Psoas muscle (tissue), 7 donors: ENCODE measurements at regions not wholly inside any gene's neighbourhood (a gene's known extent, or its start where the extent isn't known, plus 50 kb on each side); places are given as distances from the start of the nearest gene placed in this dataset.

ENCODE experiments used
- ATAC-seq, 4 donors: fragments of 200-7000 bp; cut with Tn5 transposase; one replicate each; pipeline ENCODE4 v1.9.1; 2020; ENCODE audit warnings: moderate library complexity in 3 of 4, mild to moderate bottlenecking in 2 of 4
- DNase-seq, 2 donors: peaks; one replicate each; pipeline ENCODE4 v3.0.0-alpha.2; 2020
- H3K27ac ChIP-seq: fragments of 200-600 bp; one replicate; pipeline ENCODE4 v1.8.0; 2022
- H3K27me3 ChIP-seq, 3 donors: fragments of 200-600 bp in 1 of 3; one replicate each; pipeline versions ENCODE4 v1.6.1 to v1.8.0; 2013 to 2022; ENCODE audit warnings: low read length in 2 of 3, mild to moderate bottlenecking in 2 of 3, moderate library complexity in 1 of 3; ENCODE audit not compliant: insufficient read depth in 3 of 3
- H3K36me3 ChIP-seq, 2 donors: fragments of 200-600 bp in 1 of 2; one replicate each; pipeline versions ENCODE4 v1.6.1 to v1.8.0; 2013 to 2022; ENCODE audit warnings: low read depth in 1 of 2, mild to moderate bottlenecking in 1 of 2, moderate library complexity in 1 of 2; ENCODE audit not compliant: insufficient read depth in 1 of 2
- H3K4me1 ChIP-seq: fragments of 200-600 bp; one replicate; pipeline ENCODE4 v1.8.0; 2022
- H3K4me3 ChIP-seq: fragments of 200-600 bp; one replicate; pipeline ENCODE4 v1.8.0; 2022; ENCODE audit warnings: mild to moderate bottlenecking
- H3K9me3 ChIP-seq: fragments of 200-600 bp; one replicate; pipeline ENCODE4 v1.8.0; 2022
- WGBS, 3 donors: extraction: QIAGEN DNeasy Blood & Tissue Kit; methylation state at CpG; one replicate each; pipeline versions ENCODE4 v1.1.6 to v1.1.7; 2013; 5-methylcytosine and 5-hydroxymethylcytosine counted together
- intact Hi-C, 2 donors: fragments of 100-400 bp; cut with DNase I; formaldehyde crosslinking; loops; one replicate each; pipeline versions ENCODE4 v1.11.0 to v1.14.2; 2022
- TF ChIP-seq, protein P1 (sequence below): fragments of 200-600 bp; IDR thresholded peaks from one replicate; pipeline ENCODE4 v1.8.0; 2022; ENCODE audit warnings: antibody characterized with exemption
- donor health status: healthy with polysubstance abuse.
- donor health status: DM: no; HTN: no; CAD: no; lungs with moderate emphysema.
- donor health status: Bipolar disorder and iron deficiency.
- donor health status: healthy.
- donor health status: DM: yes; HTN: yes; CAD: no.
- donor health status: DM: no; HTN: no; CAD: no.
- donor health status: DM: yes; HTN: yes; CAD: no.

DNA sequence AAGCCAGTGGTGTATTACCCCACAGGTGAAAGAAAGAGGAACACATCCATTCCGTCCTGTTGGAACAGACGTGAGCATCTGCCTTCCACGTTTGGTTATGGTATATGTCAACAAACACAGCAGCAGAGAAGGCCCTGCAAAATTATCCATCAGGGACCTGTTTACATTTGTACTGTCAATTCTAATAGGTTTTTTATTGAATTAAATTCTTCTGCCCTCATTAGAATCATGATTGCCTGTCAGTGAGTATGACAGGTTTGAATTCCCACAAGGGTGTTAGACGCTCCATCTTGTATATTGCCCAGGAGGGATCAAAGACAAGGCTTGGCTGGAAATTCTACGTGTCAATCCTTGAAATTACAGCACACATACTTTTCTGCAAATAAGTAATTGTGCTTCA, 339.9 kb upstream of the NOCT start:
- DNase-seq (no peak), ATAC-seq (no peak)
- Histone ChIP-seq H3K4me1 (no peaks in the 10 kb centered on the region), H3K4me3 (no peak overlapping the region), H3K27ac (no peak overlapping the region), H3K27me3 (no peaks in the 10 kb centered on the region), H3K36me3 (no peaks in the 10 kb centered on the region), H3K9me3 (no peaks in the 10 kb centered on the region)
- TF ChIP-seq, protein P1, sequence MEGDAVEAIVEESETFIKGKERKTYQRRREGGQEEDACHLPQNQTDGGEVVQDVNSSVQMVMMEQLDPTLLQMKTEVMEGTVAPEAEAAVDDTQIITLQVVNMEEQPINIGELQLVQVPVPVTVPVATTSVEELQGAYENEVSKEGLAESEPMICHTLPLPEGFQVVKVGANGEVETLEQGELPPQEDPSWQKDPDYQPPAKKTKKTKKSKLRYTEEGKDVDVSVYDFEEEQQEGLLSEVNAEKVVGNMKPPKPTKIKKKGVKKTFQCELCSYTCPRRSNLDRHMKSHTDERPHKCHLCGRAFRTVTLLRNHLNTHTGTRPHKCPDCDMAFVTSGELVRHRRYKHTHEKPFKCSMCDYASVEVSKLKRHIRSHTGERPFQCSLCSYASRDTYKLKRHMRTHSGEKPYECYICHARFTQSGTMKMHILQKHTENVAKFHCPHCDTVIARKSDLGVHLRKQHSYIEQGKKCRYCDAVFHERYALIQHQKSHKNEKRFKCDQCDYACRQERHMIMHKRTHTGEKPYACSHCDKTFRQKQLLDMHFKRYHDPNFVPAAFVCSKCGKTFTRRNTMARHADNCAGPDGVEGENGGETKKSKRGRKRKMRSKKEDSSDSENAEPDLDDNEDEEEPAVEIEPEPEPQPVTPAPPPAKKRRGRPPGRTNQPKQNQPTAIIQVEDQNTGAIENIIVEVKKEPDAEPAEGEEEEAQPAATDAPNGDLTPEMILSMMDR = no peak
- intact Hi-C loops = loop anchor here in 1 of 2 donors (5.0 to 10.0 kb wide), 2 partner anchors 242 to 1551 kb away; no protein-coding TSS in a partner anchor
- WGBS, 3 donors = 91 to 92% (median 91%) methylated on average over 5 of the region's 5 CpGs

DNA sequence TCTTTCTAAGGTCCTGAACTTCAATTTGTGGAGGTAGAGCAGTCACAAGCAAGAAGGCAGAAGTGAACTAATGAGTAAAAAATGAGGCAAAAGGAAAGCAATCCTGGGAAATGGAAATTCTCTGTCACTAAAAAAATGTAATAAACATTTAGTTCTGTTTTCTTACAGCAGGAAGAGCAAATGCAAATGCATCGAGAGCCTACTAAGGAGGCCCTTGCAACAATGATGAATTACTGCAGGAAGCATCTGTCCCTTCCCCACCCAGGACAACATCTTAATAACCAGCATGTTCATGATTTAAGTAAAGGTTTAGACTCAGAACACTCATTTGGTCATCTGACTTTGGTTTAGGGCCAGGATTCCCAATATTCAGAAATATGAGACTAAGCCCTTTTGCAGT, 341.4 kb upstream of the NOCT start:
- intact Hi-C loops = loop anchor here in 1 of 2 donors (10.0 kb wide), 1 partner anchor 1549 kb away; no protein-coding TSS in a partner anchor
- 52 to 68% (median 66%) methylated on average over 1 of the region's 1 CpG for whole genome bisulfite sequencing, 3 donors

DNA sequence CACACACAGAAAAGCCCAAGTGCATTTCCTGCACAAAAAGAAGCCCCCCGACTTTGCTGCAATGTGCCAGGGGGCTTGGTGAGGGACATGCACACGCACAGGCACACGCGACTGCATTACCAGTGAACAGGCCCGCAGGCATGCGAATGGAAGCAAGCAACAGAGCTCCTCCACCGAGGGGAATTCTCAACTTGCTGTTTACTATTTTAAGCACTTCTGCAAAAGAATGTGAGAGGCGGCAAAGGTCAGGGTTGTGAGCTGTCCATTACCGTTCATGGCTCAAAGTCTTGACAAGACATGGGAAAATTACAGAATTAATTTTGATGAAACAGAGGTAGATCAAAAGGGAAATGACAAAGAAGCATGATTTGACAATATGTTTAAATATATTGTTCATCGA, 342.5 kb upstream of the NOCT start:
- H3K27ac ChIP-seq = no peak overlapping the region
- DNase-seq (no peak), ATAC-seq (no peak)
- TF ChIP-seq, protein P1 = no peak
- H3K4me1 ChIP-seq = no peaks in the 10 kb centered on the region
- intact Hi-C loops = loop anchor here in 1 of 2 donors (10.0 kb wide), 1 partner anchor 1548 kb away; no protein-coding TSS in a partner anchor
- H3K36me3 ChIP-seq = no peaks in the 10 kb centered on the region
- H3K9me3 ChIP-seq = no peaks in the 10 kb centered on the region
- no peak overlapping the region for H3K4me3 ChIP-seq
- no peaks in the 10 kb centered on the region for H3K27me3 ChIP-seq
- WGBS, 3 donors = 64 to 65% (median 65%) methylated on average over 10 of the region's 10 CpGs

More for the DNA sequence above, 341.4 kb upstream of the NOCT start:
- H3K36me3 ChIP-seq = no peaks in the 10 kb centered on the region
- DNase-seq (no peak), ATAC-seq (no peak)
- TF ChIP-seq, protein P1 = no peak
- H3K27ac ChIP-seq = no peak overlapping the region
- H3K4me3 ChIP-seq = no peak overlapping the region
- H3K4me1 ChIP-seq = no peaks in the 10 kb centered on the region
- H3K27me3 ChIP-seq = no peaks in the 10 kb centered on the region
- H3K9me3 ChIP-seq = no peaks in the 10 kb centered on the region

DNA sequence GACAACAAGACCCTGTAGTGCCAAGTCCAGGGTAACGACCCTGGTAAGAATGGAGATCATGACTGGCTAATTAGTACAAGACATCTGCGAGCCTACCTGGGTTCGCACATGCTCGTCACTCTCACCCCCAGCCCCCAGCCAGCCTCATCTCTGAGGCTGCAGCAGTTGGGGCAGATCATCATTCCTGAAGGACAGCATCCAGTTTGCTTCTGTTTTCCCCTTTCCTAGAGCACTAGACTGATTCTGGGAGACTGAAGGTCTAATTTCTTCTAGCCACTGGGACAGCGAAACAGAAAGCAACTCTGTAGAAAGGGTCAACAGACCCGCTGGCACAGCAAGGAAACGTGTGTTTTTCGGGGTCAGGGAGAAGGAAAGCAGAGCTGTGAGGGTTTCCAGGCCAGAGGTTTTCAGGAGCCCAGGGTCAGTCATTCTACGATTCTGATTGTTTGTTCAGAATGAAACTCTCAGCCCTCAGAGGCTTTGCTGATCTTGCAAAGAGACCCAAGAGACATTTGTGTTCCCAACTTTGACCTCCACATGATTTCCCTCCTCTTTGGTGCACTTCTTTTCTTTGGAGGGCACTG, 343.1 kb upstream of the NOCT start:
- TF ChIP-seq, protein P1 = no peak
- Histone ChIP-seq H3K27ac (no peak overlapping the region), H3K9me3 (no peaks in the 10 kb centered on the region), H3K36me3 (no peaks in the 10 kb centered on the region), H3K27me3 (no peaks in the 10 kb centered on the region), H3K4me1 (no peaks in the 10 kb centered on the region), H3K4me3 (no peak overlapping the region)
- DNase-seq (no peak), ATAC-seq (no peak)
- intact Hi-C loops = loop anchor here in 1 of 2 donors (10.0 kb wide), 1 partner anchor 1548 kb away; no protein-coding TSS in a partner anchor
- 80 to 89% (median 81%) methylated on average over 9 of the region's 9 CpGs for WGBS, 3 donors
